Panc1 (cell line): ENCODE measurements at regions not wholly inside any gene's neighbourhood (a gene's known extent, or its start where the extent isn't known, plus 50 kb on each side); places are given as distances from the start of the nearest gene placed in this dataset.

Experiments used
- ATAC-seq: fragments of 200-7000 bp; cut with Tn5 transposase; 2 replicates; pipeline ENCODE4 v1.9.1; 2020; ENCODE audit warnings: mild to moderate bottlenecking, moderate library complexity
- BruUV-seq: library from RNA; stranded (reverse); fragments of 400-500 nt; replicated peaks from 2 replicates; lab custom pipeline; 2021; lab: Mats Ljungman, UMichigan
- CTCF ChIA-PET: fragments of 300-600 bp; sonication (Branson Sonifier 250); formaldehyde crosslinking; loops from one replicate; lab custom pipeline; 2022; ENCODE audit warnings: antibody characterized with exemption; lab: Charles Lee
- POLR2A ChIA-PET: fragments of 300-600 bp; sonication (Branson Sonifier 250); formaldehyde crosslinking; loops from one replicate; lab custom pipeline; 2022; ENCODE audit warnings: antibody characterized with exemption; lab: Charles Lee
- DNase-seq: peaks from one replicate; pipeline ENCODE4 v3.0.0-alpha.2; 2010; ENCODE audit warnings: low read depth, low spot score
- H3K27ac ChIP-seq: 2 replicates; pipeline ENCODE4 v1.5.1; 2011; ENCODE audit warnings: mild to moderate bottlenecking, low read length, inconsistent platforms
- H3K27me3 ChIP-seq: fragments of 200-500 bp; sonication (Bioruptor generic); 2 replicates; pipeline ENCODE4 v1.6.0; 2014; ENCODE audit warnings: low read length, inconsistent platforms; ENCODE audit not compliant: control insufficient read depth, insufficient read depth
- H3K36me3 ChIP-seq: fragments of 200-500 bp; sonication (Bioruptor generic); 2 replicates; pipeline ENCODE4 v1.5.1; 2014; ENCODE audit warnings: inconsistent platforms, mild to moderate bottlenecking, low read length, moderate library complexity; ENCODE audit not compliant: control insufficient read depth, insufficient read depth
- H3K4me1 ChIP-seq: 2 replicates; pipeline ENCODE4 v1.5.1; 2011; ENCODE audit warnings: inconsistent platforms, mild to moderate bottlenecking, low read length, moderate library complexity; ENCODE audit not compliant: control insufficient read depth, insufficient read depth
- H3K4me3 ChIP-seq, 2 experiments: 2 replicates each; pipeline ENCODE4 v1.5.1; 2011 to 2012; ENCODE audit warnings: low read depth in 2 of 2, low read length in 2 of 2, mild to moderate bottlenecking in 2 of 2, inconsistent platforms in 1 of 2, moderate library complexity in 1 of 2
- H3K9me3 ChIP-seq: fragments of 200-500 bp; sonication (Bioruptor generic); 2 replicates; pipeline ENCODE4 v1.5.1; 2014; ENCODE audit warnings: low read depth, mild to moderate bottlenecking, inconsistent platforms, low read length, moderate library complexity; ENCODE audit not compliant: control insufficient read depth, insufficient read depth
- CTCF ChIP-seq: fragments of 450-650 bp; IDR thresholded peaks from 2 replicates; pipeline ENCODE4 v1.5.1; 2017; ENCODE audit warnings: mild to moderate bottlenecking
- POLR2AphosphoS5 ChIP-seq: IDR thresholded peaks from 2 replicates; pipeline ENCODE4 v1.6.1; 2012; ENCODE audit warnings: mild to moderate bottlenecking, low read depth, low read length, moderate library complexity
- REST ChIP-seq, 2 experiments: IDR thresholded peaks; 2 replicates each; pipeline ENCODE4 v1.6.1; 2011 to 2012; ENCODE audit warnings: low read depth in 2 of 2, control low read depth in 1 of 2, low read length in 1 of 2, mild to moderate bottlenecking in 1 of 2, moderate library complexity in 1 of 2; ENCODE audit not compliant: insufficient read depth in 1 of 2
- SIN3A ChIP-seq: IDR thresholded peaks from 2 replicates; pipeline ENCODE4 v1.6.1; 2012; ENCODE audit warnings: low read depth, mild to moderate bottlenecking, low read length, moderate library complexity, borderline replicate concordance; ENCODE audit not compliant: insufficient read depth
- TCF7L2 ChIP-seq: IDR thresholded peaks from 2 replicates; pipeline ENCODE4 v1.6.1; 2011; ENCODE audit warnings: mild to moderate bottlenecking, low read depth, low read length, inconsistent platforms
- in situ Hi-C: cut with HindIII; loops from 2 replicates; pipeline ENCODE4 v1.10.0; 2016; ENCODE audit warnings: low sequenced_read_pairs, low pct_unique_long_range_greater_than_20kb
- intact Hi-C: fragments of 100-400 bp; cut with micrococcal nuclease; formaldehyde crosslinking; loops from one replicate; pipeline ENCODE4 v1.10.0; 2022; ENCODE audit not compliant: unreplicated experiment

- ChIA-PET POLR2A (interaction anchor here (1.7 kb wide), 1 partner anchor 146 kb away, joined by 3 read pairs; no protein-coding TSS in a partner anchor), CTCF (interaction anchor here (0.6 to 2.6 kb wide), 9 partner anchors 44 to 504 kb away, joined by 3 to 42 read pairs (median 10); no protein-coding TSS in a partner anchor)
- DNase-seq: no peak
- H3K27me3 ChIP-seq: no peaks in the 10 kb centered on the region
- peak overlapping the region; percentile 97 for H3K27ac ChIP-seq
- H3K4me1 ChIP-seq: peaks cover 57% of the 10 kb centered on the region
- TF ChIP-seq CTCF (no peak), POLR2AphosphoS5 (no peak), SIN3A (no peak), TCF7L2 (no peak), REST (IDR thresholded peaks at IDR 0.05; ENCODE audit: insufficient read depth in 1 of 2, low read depth in 2 of 2, low read length in 1 of 2) (no peak)
- no TSS peak for BruUV-seq
- no peaks in the 10 kb centered on the region for H3K36me3 ChIP-seq
- in situ Hi-C loops (loop anchor here (25.0 kb wide), 1 partner anchor 149 kb away; the partner anchor contains the start of gene RIPK4), intact Hi-C loops (loop anchor here (2.0 to 5.0 kb wide), 2 partner anchors 65 to 144 kb away; no protein-coding TSS in a partner anchor)
- H3K4me3 ChIP-seq: no peak overlapping the region
- no peak for ATAC-seq
- H3K9me3 ChIP-seq: no peaks in the 10 kb centered on the region
Observed at GRCh38 chr21:41613533-41613909, 105.6 kb upstream of the TMPRSS2 start.

GRCh38 chr21:41612674-41613532 is 104.9 kb upstream of the TMPRSS2 start:
- ChIA-PET POLR2A (interaction anchor here (0.9 to 1.7 kb wide), 4 partner anchors 66 to 320 kb away, joined by 3 to 7 read pairs (median 4); no protein-coding TSS in a partner anchor), CTCF (interaction anchor here (0.5 to 2.6 kb wide), 27 partner anchors 29 to 520 kb away, joined by 3 to 42 read pairs (median 5); no protein-coding TSS in a partner anchor)
- Histone ChIP-seq H3K4me3 (peak overlapping the region in 1 of 2 experiments; percentile 20; a peak in 2 of 4 replicates), H3K36me3 (no peaks in the 10 kb centered on the region), H3K9me3 (no peaks in the 10 kb centered on the region), H3K4me1 (peaks cover 57% of the 10 kb centered on the region), H3K27me3 (no peaks in the 10 kb centered on the region), H3K27ac (peak overlapping the region; percentile 97)
- in situ Hi-C loops: loop anchor here (25.0 kb wide), 1 partner anchor 149 kb away; the partner anchor contains the start of gene RIPK4
- intact Hi-C loops: loop anchor here (1.0 to 5.0 kb wide), 4 partner anchors 66 to 204 kb away; no protein-coding TSS in a partner anchor
- TF ChIP-seq SIN3A (no peak), CTCF (peak; percentile 85), REST (IDR thresholded peaks at IDR 0.05; ENCODE audit: insufficient read depth in 1 of 2, low read depth in 2 of 2, low read length in 1 of 2) (no peak), TCF7L2 (peak; percentile 98), POLR2AphosphoS5 (no peak)
- DNase-seq (no peak), ATAC-seq (peak; percentile 85)
- no TSS peak for BruUV-seq
